ENCODE measurements at regions not wholly inside any gene's neighbourhood (a gene's known extent, or its start where the extent isn't known, plus 50 kb on each side); places are given as distances from the start of the nearest gene placed in this dataset.

DNA sequence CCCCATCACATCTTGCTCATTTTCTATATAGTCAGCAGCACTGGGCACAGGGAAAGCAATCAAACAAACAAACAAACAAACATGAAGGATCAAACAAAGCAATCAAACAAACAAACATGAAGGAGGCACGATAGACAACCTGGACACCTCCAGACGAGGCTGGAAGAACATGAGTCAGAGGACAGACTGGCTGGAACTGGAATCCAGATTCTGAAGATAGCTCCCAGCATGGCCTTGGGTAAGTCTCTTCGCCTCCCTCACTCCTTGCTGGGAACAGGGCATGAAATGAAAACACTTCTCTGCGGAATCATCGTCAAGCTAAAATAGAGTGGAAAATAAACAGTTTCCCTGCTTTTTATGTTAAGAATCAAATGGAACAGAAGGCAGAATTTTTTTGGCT, 984.8 kb downstream of the VRK1 start:
- H3K36me3 ChIP-seq (ENCODE audit: insufficient read depth, low read depth, low read length): no peaks in the 10 kb centered on the region
- no peaks in the 10 kb centered on the region for H3K9me3 ChIP-seq (ENCODE audit: insufficient read depth, low read depth, low read length)
- H3K9ac ChIP-seq (ENCODE audit: low read depth, low read length): no peak overlapping the region
- no peak overlapping the region for H3K27ac ChIP-seq (ENCODE audit: low read length)
- H3K4me3 ChIP-seq (ENCODE audit: low read length): no peak overlapping the region
- H3K4me1 ChIP-seq (ENCODE audit: insufficient read depth, low read length): no peaks in the 10 kb centered on the region
- H3K27me3 ChIP-seq (ENCODE audit: insufficient read depth, low read length): no peaks in the 10 kb centered on the region

DNA sequence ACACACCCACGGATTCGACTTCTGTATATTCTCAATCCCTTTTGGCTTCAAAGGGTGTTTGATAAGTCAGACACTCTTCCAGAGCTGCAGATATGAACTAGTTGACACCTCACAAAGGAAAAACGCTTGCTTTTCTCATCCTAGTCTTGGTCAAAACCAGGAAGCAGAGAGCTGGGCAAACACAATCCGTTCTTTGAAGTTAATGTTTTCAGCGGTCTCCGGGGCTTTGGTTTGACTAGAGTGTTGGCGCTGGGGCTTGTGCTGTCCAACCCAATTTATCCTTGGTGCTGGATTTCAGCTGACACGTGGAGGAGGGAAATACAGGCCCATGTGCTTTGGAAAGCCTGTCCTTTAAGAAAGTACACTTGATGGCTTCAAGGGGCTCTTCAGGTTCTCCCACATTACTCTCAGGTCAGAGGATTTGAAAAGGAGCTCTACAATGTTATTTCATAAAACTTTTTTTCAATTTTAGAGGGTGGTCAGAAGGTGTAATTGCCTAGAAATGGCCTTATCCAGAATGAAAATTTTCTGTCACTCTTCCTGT, 985.8 kb downstream of the VRK1 start:
- Histone ChIP-seq H3K27me3 (ENCODE audit: insufficient read depth, low read length) (no peaks in the 10 kb centered on the region), H3K27ac (ENCODE audit: low read length) (no peak overlapping the region), H3K9me3 (ENCODE audit: insufficient read depth, low read depth, low read length) (no peaks in the 10 kb centered on the region), H3K36me3 (ENCODE audit: insufficient read depth, low read depth, low read length) (no peaks in the 10 kb centered on the region), H3K4me1 (ENCODE audit: insufficient read depth, low read length) (no peaks in the 10 kb centered on the region), H3K4me3 (ENCODE audit: low read length) (no peak overlapping the region), H3K9ac (ENCODE audit: low read depth, low read length) (no peak overlapping the region)

DNA sequence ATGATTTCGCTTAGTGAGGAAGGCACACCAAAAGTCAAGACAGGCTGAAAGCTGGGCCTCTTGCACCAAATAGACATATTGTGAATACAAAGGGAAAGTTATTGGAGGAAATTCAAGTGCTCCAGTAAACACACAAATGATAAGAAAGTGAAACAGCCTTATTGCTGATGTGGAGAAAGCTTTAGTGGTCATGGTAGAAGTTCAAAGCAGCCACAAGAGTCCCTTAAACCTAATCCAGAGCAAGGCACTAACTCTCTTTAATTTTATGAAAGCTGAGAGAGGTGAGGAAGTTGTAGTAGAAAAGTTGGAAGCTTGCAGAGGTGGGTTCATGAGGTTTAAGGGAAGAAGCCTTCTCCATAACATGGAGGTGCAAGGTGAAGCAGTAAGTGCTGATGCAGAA, 988.3 kb downstream of the VRK1 start:
- Histone ChIP-seq H3K9me3 (ENCODE audit: insufficient read depth, low read depth, low read length) (no peaks in the 10 kb centered on the region), H3K4me3 (ENCODE audit: low read length) (no peak overlapping the region), H3K27me3 (ENCODE audit: insufficient read depth, low read length) (no peaks in the 10 kb centered on the region), H3K36me3 (ENCODE audit: insufficient read depth, low read depth, low read length) (no peaks in the 10 kb centered on the region), H3K9ac (ENCODE audit: low read depth, low read length) (no peak overlapping the region), H3K4me1 (ENCODE audit: insufficient read depth, low read length) (no peaks in the 10 kb centered on the region), H3K27ac (ENCODE audit: low read length) (no peak overlapping the region)

DNA sequence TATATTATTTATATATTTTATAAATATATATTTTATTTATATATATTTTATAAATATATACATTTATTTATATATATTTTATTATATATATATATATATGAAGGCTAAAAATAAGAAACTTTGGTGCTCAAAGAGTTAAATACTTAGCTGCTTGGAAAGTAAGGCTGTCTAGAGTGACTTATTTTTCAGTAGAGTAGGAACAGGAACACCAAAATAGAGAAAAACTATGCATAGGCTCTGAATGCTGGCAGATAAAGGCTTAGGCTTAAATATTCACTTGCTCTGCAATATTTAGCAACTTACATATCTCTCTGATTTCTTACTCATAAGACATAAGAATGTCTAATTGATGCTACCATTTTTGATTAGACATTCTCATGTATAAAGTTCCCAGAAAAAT, 991.2 kb downstream of the VRK1 start:
- H3K4me3 ChIP-seq (ENCODE audit: low read length): no peak overlapping the region
- no peak overlapping the region for H3K9ac ChIP-seq (ENCODE audit: low read depth, low read length)
- no peaks in the 10 kb centered on the region for H3K4me1 ChIP-seq (ENCODE audit: insufficient read depth, low read length)
- H3K36me3 ChIP-seq (ENCODE audit: insufficient read depth, low read depth, low read length): no peaks in the 10 kb centered on the region
- H3K27ac ChIP-seq (ENCODE audit: low read length): no peak overlapping the region
- no peaks in the 10 kb centered on the region for H3K9me3 ChIP-seq (ENCODE audit: insufficient read depth, low read depth, low read length)
- no peaks in the 10 kb centered on the region for H3K27me3 ChIP-seq (ENCODE audit: insufficient read depth, low read length)

DNA sequence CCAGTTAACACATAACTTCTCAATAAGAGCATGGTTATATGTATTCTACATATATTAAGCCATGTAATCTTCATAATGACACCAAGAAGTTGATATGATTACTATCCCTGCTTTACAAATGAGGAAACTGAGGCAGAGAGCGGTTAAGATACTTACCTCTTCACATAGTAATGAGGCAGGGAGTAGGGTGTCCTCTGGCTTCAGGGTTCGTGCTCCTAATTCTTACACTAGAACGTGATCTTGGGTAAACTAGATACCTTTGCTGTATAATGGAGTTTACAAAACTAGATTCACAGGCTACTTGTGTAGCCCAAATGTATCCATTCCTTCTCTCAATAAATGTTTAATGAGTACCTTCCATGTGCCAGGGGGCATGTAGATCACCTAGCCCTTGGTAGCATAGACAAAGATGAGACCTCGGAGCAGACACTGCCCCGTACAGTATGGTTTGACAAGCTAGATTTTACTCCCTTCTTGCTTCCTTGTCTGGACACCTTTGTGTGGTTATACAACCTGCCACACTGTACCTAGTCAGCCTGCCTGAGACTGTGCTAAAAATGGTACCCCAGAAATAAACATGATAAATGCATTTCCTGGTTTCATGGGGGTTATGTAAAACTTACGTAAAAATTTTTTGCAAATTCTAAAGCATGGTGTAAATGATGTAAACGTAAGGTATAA, 991.8 kb downstream of the VRK1 start:
- H3K27ac ChIP-seq (ENCODE audit: low read length): no peak overlapping the region
- no peaks in the 10 kb centered on the region for H3K36me3 ChIP-seq (ENCODE audit: insufficient read depth, low read depth, low read length)
- H3K9ac ChIP-seq (ENCODE audit: low read depth, low read length): no peak overlapping the region
- no peaks in the 10 kb centered on the region for H3K9me3 ChIP-seq (ENCODE audit: insufficient read depth, low read depth, low read length)
- H3K4me3 ChIP-seq (ENCODE audit: low read length): no peak overlapping the region
- no peaks in the 10 kb centered on the region for H3K27me3 ChIP-seq (ENCODE audit: insufficient read depth, low read length)
- H3K4me1 ChIP-seq (ENCODE audit: insufficient read depth, low read length): no peaks in the 10 kb centered on the region

DNA sequence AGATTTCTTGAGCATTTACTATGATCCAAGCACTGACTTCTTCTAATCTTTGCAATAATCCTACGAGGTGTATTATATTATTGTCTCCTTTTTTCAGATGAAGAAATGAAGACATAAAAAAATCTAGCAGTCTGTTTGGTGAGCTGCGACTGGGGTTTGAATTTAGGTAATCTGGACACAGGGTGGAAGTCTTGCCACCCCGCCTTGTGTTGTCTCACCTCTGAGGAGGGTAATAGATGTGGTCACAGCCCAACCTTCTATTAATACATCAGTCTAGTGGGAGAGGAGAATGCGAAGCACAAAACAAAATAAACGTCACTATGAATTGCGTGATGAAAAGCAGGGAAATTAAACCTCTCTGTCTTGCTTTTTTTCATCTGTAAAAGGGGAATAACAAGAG, 993.9 kb downstream of the VRK1 start:
- H3K9me3 ChIP-seq (ENCODE audit: insufficient read depth, low read depth, low read length): no peaks in the 10 kb centered on the region
- no peak overlapping the region for H3K4me3 ChIP-seq (ENCODE audit: low read length)
- H3K9ac ChIP-seq (ENCODE audit: low read depth, low read length): no peak overlapping the region
- no peaks in the 10 kb centered on the region for H3K27me3 ChIP-seq (ENCODE audit: insufficient read depth, low read length)
- H3K27ac ChIP-seq (ENCODE audit: low read length): no peak overlapping the region
- no peaks in the 10 kb centered on the region for H3K4me1 ChIP-seq (ENCODE audit: insufficient read depth, low read length)
- no peaks in the 10 kb centered on the region for H3K36me3 ChIP-seq (ENCODE audit: insufficient read depth, low read depth, low read length)

DNA sequence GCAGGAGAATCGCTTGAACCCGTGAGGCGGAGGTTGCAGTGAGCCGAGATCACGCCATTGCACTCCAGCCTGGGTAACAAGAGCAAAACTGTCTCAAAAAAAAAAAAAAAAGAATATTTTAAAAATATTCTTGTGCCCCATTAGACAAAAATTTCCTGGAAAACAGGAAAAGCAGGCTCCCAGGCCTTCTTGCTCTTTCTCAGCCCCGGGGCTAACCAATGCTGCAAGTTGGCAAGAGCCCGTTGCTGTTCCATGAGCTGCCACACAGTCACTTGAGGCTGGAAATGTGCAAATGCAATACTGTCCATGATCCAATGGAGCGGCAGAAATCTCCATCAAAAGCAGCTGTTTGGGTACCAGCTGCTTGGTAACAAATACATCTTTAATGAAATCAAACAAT, 994.7 kb downstream of the VRK1 start:
- H3K9me3 ChIP-seq (ENCODE audit: insufficient read depth, low read depth, low read length): no peaks in the 10 kb centered on the region

DNA sequence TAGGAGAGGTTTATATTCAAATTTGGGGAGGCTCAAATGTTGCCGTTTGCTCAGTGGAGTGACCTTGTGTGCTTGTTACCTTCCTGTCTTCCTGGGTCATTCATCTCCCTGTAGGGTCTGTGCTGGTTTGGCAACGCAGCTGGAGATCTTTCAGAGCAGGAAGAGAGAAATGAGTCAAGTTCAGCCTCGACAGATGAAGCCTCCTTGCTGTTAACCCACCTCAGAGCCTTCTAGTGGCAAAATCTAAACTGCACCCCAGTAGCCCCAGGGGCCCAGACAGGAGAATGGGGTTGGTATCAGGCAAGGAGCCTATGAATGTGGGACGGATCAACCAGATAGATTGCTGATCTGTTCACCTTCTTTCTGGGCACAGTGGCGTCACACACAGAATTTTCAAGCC, 999.3 kb downstream of the VRK1 start:
- Histone ChIP-seq H3K36me3 (ENCODE audit: insufficient read depth, low read depth, low read length) (no peaks in the 10 kb centered on the region), H3K9ac (ENCODE audit: low read depth, low read length) (no peak overlapping the region), H3K27me3 (ENCODE audit: insufficient read depth, low read length) (no peaks in the 10 kb centered on the region), H3K4me1 (ENCODE audit: insufficient read depth, low read length) (no peaks in the 10 kb centered on the region), H3K4me3 (ENCODE audit: low read length) (no peak overlapping the region), H3K27ac (ENCODE audit: low read length) (no peak overlapping the region), H3K9me3 (ENCODE audit: insufficient read depth, low read depth, low read length) (no peaks in the 10 kb centered on the region)

More for the DNA sequence above, 994.7 kb downstream of the VRK1 start:
- no peak overlapping the region for H3K9ac ChIP-seq (ENCODE audit: low read depth, low read length)
- H3K27ac ChIP-seq (ENCODE audit: low read length): no peak overlapping the region
- no peaks in the 10 kb centered on the region for H3K36me3 ChIP-seq (ENCODE audit: insufficient read depth, low read depth, low read length)
- H3K4me1 ChIP-seq (ENCODE audit: insufficient read depth, low read length): no peaks in the 10 kb centered on the region
- no peak overlapping the region for H3K4me3 ChIP-seq (ENCODE audit: low read length)
- no peaks in the 10 kb centered on the region for H3K27me3 ChIP-seq (ENCODE audit: insufficient read depth, low read length)

DNA sequence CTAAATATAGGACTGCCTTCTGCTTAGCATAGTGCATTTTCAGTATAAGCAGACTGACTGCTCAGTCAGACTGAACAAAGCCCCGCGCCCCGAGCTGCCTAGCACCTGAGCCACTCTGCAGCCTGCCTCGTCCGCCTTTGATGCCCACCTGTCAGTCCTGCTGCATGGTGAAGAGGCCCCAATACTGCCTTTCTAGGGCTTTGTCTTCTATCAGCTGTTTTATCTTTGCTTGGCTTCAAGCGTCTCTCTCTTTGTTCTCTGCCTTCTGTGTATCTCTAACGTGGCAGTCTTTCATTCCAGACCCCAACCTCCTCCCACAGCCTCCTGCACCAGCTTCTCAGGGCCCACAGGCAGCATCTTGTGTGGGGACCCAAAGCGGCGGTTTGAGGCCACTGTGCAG, 1001.0 kb downstream of the VRK1 start:
- Histone ChIP-seq H3K4me1 (ENCODE audit: insufficient read depth, low read length) (no peaks in the 10 kb centered on the region), H3K9ac (ENCODE audit: low read depth, low read length) (no peak overlapping the region), H3K27me3 (ENCODE audit: insufficient read depth, low read length) (no peaks in the 10 kb centered on the region), H3K27ac (ENCODE audit: low read length) (no peak overlapping the region), H3K9me3 (ENCODE audit: insufficient read depth, low read depth, low read length) (no peaks in the 10 kb centered on the region), H3K4me3 (ENCODE audit: low read length) (no peak overlapping the region), H3K36me3 (ENCODE audit: insufficient read depth, low read depth, low read length) (no peaks in the 10 kb centered on the region)

DNA sequence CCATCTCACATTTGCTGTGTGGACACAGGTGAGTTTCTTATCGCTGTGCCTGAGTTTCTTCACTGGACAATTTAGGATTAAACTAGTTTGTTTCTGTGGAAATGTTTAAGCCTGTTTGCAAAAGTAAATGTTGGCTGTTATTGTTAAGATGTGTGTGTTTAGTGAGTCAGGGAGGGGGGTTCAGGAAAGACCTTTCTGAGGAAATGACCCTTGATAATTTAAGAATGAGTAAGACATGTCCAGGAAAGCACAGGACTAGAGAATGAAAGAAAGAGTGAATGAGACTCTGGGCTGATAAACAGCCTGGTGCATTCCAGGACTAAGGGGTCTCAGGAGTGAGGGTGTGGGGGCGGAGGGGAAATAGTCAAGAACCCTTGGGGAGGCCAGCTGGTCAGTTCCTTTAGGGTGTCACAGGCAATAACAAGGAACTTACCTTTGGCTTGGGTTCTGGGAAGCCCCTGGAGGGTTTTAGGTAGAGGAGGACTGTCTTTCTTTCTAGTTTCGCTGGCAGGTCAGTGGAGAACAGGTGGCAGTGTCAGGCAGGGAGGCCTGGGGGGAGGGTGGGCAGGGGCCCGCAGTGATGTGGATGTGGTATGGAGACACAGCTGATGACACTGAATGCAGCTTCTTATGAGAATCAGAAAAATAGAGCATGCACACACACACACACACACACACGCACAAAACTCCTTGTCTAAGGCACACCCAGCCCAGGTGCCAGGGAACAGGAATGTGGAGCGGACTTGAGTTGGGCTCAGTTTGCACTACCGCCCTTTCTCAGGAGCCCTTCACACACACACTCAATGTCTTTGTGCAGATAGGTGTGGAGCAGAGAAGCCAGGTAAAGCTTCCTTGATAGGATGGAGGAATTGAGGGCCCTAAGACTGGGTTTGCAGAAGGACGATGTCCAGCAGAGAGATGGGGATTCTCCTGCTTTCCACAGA, 1005.5 kb downstream of the VRK1 start:
- Histone ChIP-seq H3K4me1 (ENCODE audit: insufficient read depth, low read length) (no peaks in the 10 kb centered on the region), H3K27ac (ENCODE audit: low read length) (no peak overlapping the region), H3K36me3 (ENCODE audit: insufficient read depth, low read depth, low read length) (no peaks in the 10 kb centered on the region), H3K4me3 (ENCODE audit: low read length) (no peak overlapping the region), H3K9ac (ENCODE audit: low read depth, low read length) (no peak overlapping the region), H3K9me3 (ENCODE audit: insufficient read depth, low read depth, low read length) (no peaks in the 10 kb centered on the region), H3K27me3 (ENCODE audit: insufficient read depth, low read length) (no peaks in the 10 kb centered on the region)

DNA sequence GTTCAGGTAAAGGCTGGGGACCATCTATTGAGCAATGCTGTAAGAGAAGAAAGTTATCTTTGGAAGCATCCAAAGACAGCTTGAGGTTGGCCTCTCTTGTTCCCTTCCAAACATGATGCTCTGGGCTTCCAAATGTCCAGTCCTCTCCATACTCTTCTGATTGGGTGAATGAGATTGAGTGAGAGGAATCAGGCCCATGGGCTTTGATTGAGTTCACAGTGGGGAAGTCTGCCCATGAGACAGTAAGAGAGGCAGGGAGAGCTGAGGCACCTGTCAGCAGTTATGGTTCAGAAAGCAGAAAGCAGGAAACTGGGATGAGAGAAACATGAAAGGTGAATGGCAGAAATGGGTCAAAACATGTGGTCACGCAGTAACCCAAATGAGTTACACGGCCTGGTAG, 1006.9 kb downstream of the VRK1 start:
- Histone ChIP-seq H3K9me3 (ENCODE audit: insufficient read depth, low read depth, low read length) (no peaks in the 10 kb centered on the region), H3K27ac (ENCODE audit: low read length) (no peak overlapping the region), H3K36me3 (ENCODE audit: insufficient read depth, low read depth, low read length) (no peaks in the 10 kb centered on the region), H3K4me3 (ENCODE audit: low read length) (no peak overlapping the region), H3K4me1 (ENCODE audit: insufficient read depth, low read length) (no peaks in the 10 kb centered on the region), H3K27me3 (ENCODE audit: insufficient read depth, low read length) (no peaks in the 10 kb centered on the region), H3K9ac (ENCODE audit: low read depth, low read length) (no peak overlapping the region)

DNA sequence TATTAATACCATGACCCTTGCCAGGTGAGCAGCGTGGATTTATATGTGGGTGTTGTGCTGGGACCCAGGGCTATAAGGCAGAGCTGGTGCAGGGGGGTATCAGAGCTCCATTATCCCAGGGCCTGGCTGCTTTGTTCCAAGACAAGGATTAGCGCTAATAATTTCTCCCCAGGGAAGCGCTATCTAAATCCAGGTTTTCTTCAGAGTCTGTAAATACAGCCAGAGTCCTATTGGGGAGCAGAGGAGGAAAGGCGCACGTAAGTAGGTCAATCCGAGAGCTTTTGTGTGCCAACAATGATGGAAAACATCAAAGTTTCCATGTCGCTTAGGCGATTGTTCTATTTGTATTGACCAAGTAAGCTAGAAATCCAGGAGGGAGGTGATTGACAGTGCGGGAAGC, 1009.7 kb downstream of the VRK1 start:
- Histone ChIP-seq H3K4me1 (ENCODE audit: insufficient read depth, low read length) (no peaks in the 10 kb centered on the region), H3K9me3 (ENCODE audit: insufficient read depth, low read depth, low read length) (no peaks in the 10 kb centered on the region), H3K36me3 (ENCODE audit: insufficient read depth, low read depth, low read length) (no peaks in the 10 kb centered on the region), H3K4me3 (ENCODE audit: low read length) (no peak overlapping the region), H3K27ac (ENCODE audit: low read length) (no peak overlapping the region), H3K27me3 (ENCODE audit: insufficient read depth, low read length) (no peaks in the 10 kb centered on the region), H3K9ac (ENCODE audit: low read depth, low read length) (no peak overlapping the region)
